ENCODE measurements at regions not wholly inside any gene's neighbourhood (a gene's known extent, or its start where the extent isn't known, plus 50 kb on each side); places are given as distances from the start of the nearest gene placed in this dataset.
"Not testable (repeated sequence)": the region's sequence is repeated elsewhere in the genome, so short reads cannot be mapped to it uniquely, and the experiment has no call there.

- no peaks in the 10 kb centered on the region for H3K27me3 ChIP-seq (ENCODE audit: insufficient read depth, poor library complexity, severe bottlenecking)
- TF ChIP-seq GABPA (IDR thresholded peaks at IDR 0.05; ENCODE audit: low read depth), result no peak
- no peak for TF ChIP-seq POLR2AphosphoS5 (IDR thresholded peaks at IDR 0.05; ENCODE audit: low read depth)
- no peak for TF ChIP-seq REST (IDR thresholded peaks at IDR 0.05; ENCODE audit: insufficient replicate concordance, low read depth)
- no peak for TF ChIP-seq SPI1 (IDR thresholded peaks at IDR 0.05; ENCODE audit: borderline replicate concordance, low read depth)
- TF ChIP-seq CTCF (IDR thresholded peaks at IDR 0.05; ENCODE audit: insufficient read depth, low read length), result no peak
- DNase-seq (ENCODE audit: low read depth in 1 of 2, low spot score in 1 of 2), result no peak
Measured at GRCh38 chr3:18189282-18190050, 235.7 kb downstream of the SATB1 start.

GRCh38 chr3:18188491-18188890, 236.6 kb downstream of the SATB1 start:
- DNase-seq (ENCODE audit: low read depth in 1 of 2, low spot score in 1 of 2), result no peak
- no peak overlapping the region for H3K4me3 ChIP-seq (replicated peaks; ENCODE audit: insufficient read depth, low read length)
- TF ChIP-seq POLR2AphosphoS5 (IDR thresholded peaks at IDR 0.05; ENCODE audit: low read depth) (no peak), GABPA (IDR thresholded peaks at IDR 0.05; ENCODE audit: low read depth) (no peak), SPI1 (IDR thresholded peaks at IDR 0.05; ENCODE audit: borderline replicate concordance, low read depth) (no peak), REST (IDR thresholded peaks at IDR 0.05; ENCODE audit: insufficient replicate concordance, low read depth) (no peak), CTCF (IDR thresholded peaks at IDR 0.05; ENCODE audit: insufficient read depth, low read length) (no peak)
- no peaks in the 10 kb centered on the region for H3K27me3 ChIP-seq (ENCODE audit: insufficient read depth, poor library complexity, severe bottlenecking)
- H3K27ac ChIP-seq (replicated peaks), result no peak overlapping the region

More at GRCh38 chr3:18189282-18190050, 235.7 kb downstream of the SATB1 start:
- H3K4me3 ChIP-seq (replicated peaks; ENCODE audit: insufficient read depth, low read length), result no peak overlapping the region
- no peak overlapping the region for H3K27ac ChIP-seq (replicated peaks)

- TF ChIP-seq REST (IDR thresholded peaks at IDR 0.05; ENCODE audit: insufficient replicate concordance, low read depth), result no peak
- TF ChIP-seq CTCF (IDR thresholded peaks at IDR 0.05; ENCODE audit: insufficient read depth, low read length), result no peak
- TF ChIP-seq POLR2AphosphoS5 (IDR thresholded peaks at IDR 0.05; ENCODE audit: low read depth), result no peak
- Histone ChIP-seq H3K27ac (replicated peaks) (no peak overlapping the region), H3K27me3 (ENCODE audit: insufficient read depth, poor library complexity, severe bottlenecking) (no peaks in the 10 kb centered on the region), H3K4me3 (replicated peaks; ENCODE audit: insufficient read depth, low read length) (no peak overlapping the region)
- no peak for DNase-seq (ENCODE audit: low read depth in 1 of 2, low spot score in 1 of 2)
Measured at GRCh38 chr3:18185624-18186023, 239.5 kb downstream of the SATB1 start.

GRCh38 chr3:18182923-18183322, 242.2 kb downstream of the SATB1 start:
- H3K27me3 ChIP-seq (ENCODE audit: insufficient read depth, poor library complexity, severe bottlenecking); H3K27ac ChIP-seq (replicated peaks); DNase-seq (ENCODE audit: low read depth in 1 of 2, low spot score in 1 of 2); H3K4me3 ChIP-seq (replicated peaks; ENCODE audit: insufficient read depth, low read length): not testable (repeated sequence)

Data from HL-60 (cell line).